ENCODE measurements at regions not wholly inside any gene's neighbourhood (a gene's known extent, or its start where the extent isn't known, plus 50 kb on each side); places are given as distances from the start of the nearest gene placed in this dataset.

- no peak for TF ChIP-seq CTCF (IDR thresholded peaks at IDR 0.05)
- no peak for TF ChIP-seq POLR2A (IDR thresholded peaks at IDR 0.05)
These were observed 422.4 kb upstream of the LMO3 start for GRCh38 chr12:17028348-17028747.

All from right lobe of liver (tissue), 4 donors.